Loucy (cell line): ENCODE measurements at regions not wholly inside any gene's neighbourhood (a gene's known extent, or its start where the extent isn't known, plus 50 kb on each side); places are given as distances from the start of the nearest gene placed in this dataset.
A peak's percentile ranks its signal among the peaks of the same experiment; 100 is the strongest.

Experiments used
- H2AFZ ChIP-seq: fragments of 200-600 bp; sonication (generic); 2 replicates; pipeline ENCODE4 v1.6.0; 2016; ENCODE audit warnings: antibody characterized with exemption, mild to moderate bottlenecking, low read length, moderate library complexity
- H3F3A ChIP-seq: fragments of 200-600 bp; 2 replicates; pipeline ENCODE4 v1.6.0; 2016; ENCODE audit warnings: antibody characterized with exemption, low read depth, mild to moderate bottlenecking
- H3K27me3 ChIP-seq: fragments of 200-600 bp; sonication (generic); 2 replicates; pipeline ENCODE4 v1.6.1; 2014; ENCODE audit warnings: low read length, mild to moderate bottlenecking; ENCODE audit not compliant: insufficient read depth, poor library complexity, severe bottlenecking
- H3K36me3 ChIP-seq: fragments of 200-600 bp; sonication (generic); 2 replicates; pipeline ENCODE4 v1.6.1; 2016; ENCODE audit warnings: low read length; ENCODE audit not compliant: insufficient read depth
- H3K4me1 ChIP-seq: fragments of 200-600 bp; sonication (generic); 2 replicates; pipeline ENCODE4 v1.5.1; 2014; ENCODE audit warnings: low read length, mild to moderate bottlenecking; ENCODE audit not compliant: insufficient read depth, poor library complexity, severe bottlenecking
- H3K4me2 ChIP-seq: fragments of 200-600 bp; sonication (generic); 2 replicates; pipeline ENCODE4 v1.6.0; 2014; ENCODE audit warnings: antibody characterized with exemption, low read length, low read depth, mild to moderate bottlenecking; ENCODE audit not compliant: poor library complexity, severe bottlenecking
- H3K4me3 ChIP-seq: fragments of 200-600 bp; sonication (generic); 2 replicates; pipeline ENCODE4 v1.5.1; 2014; ENCODE audit warnings: low read length, mild to moderate bottlenecking, mixed read lengths; ENCODE audit not compliant: poor library complexity, severe bottlenecking
- H3K79me2 ChIP-seq: fragments of 200-600 bp; sonication (generic); 2 replicates; pipeline ENCODE4 v1.6.1; 2014; ENCODE audit warnings: low read length; ENCODE audit not compliant: insufficient read depth
- H3K9ac ChIP-seq: fragments of 200-600 bp; sonication (generic); 2 replicates; pipeline ENCODE4 v1.6.0; 2014; ENCODE audit warnings: mild to moderate bottlenecking, low read depth, low read length, moderate library complexity; ENCODE audit not compliant: poor library complexity, severe bottlenecking
- H3K9me2 ChIP-seq: fragments of 200-600 bp; sonication (generic); replicated peaks from 2 replicates; pipeline ENCODE4 v1.6.1; 2016; ENCODE audit warnings: low read depth, low read length, mixed read lengths
- H3K9me3 ChIP-seq: fragments of 200-600 bp; sonication (generic); 2 replicates; pipeline ENCODE4 v1.6.1; 2014; ENCODE audit warnings: mild to moderate bottlenecking, antibody characterized with exemption, low read length, low read depth; ENCODE audit not compliant: insufficient read depth
- H4K20me1 ChIP-seq: fragments of 200-600 bp; sonication (generic); 2 replicates; pipeline ENCODE4 v1.6.0; 2014; ENCODE audit warnings: antibody characterized with exemption, low read length, mild to moderate bottlenecking; ENCODE audit not compliant: insufficient read depth, poor library complexity, severe bottlenecking
- CTCF ChIP-seq: fragments of 200-600 bp; sonication (generic); conservative IDR thresholded peaks from 2 replicates; pipeline ENCODE4 v1.5.1; 2014; ENCODE audit warnings: mild to moderate bottlenecking, antibody characterized with exemption, low read length
- EZH2phosphoT487 ChIP-seq: fragments of 200-600 bp; IDR thresholded peaks from 2 replicates; pipeline ENCODE4 v1.6.1; 2018; ENCODE audit warnings: antibody characterized with exemption, mild to moderate bottlenecking, moderate library complexity, borderline replicate concordance

- Histone ChIP-seq H3K27me3 (no peaks in the 10 kb centered on the region), H3K4me2 (no peak overlapping the region), H4K20me1 (no peaks in the 10 kb centered on the region), H2AFZ (no peak overlapping the region), H3K79me2 (no peaks in the 10 kb centered on the region), H3K4me3 (no peak overlapping the region), H3F3A (no peaks in the 10 kb centered on the region), H3K9ac (no peak overlapping the region), H3K9me2 (no peaks in the 10 kb centered on the region), H3K4me1 (no peaks in the 10 kb centered on the region), H3K9me3 (no peaks in the 10 kb centered on the region), H3K36me3 (no peaks in the 10 kb centered on the region)
- TF ChIP-seq CTCF, result no peak
- TF ChIP-seq EZH2phosphoT487, result no peak
These were observed 1197.9 kb downstream of the BCL11B start for GRCh38 chr14:98074111-98074510.

GRCh38 chr14:98077176-98077575 is 1194.8 kb downstream of the BCL11B start:
- no peaks in the 10 kb centered on the region for H4K20me1 ChIP-seq
- no peaks in the 10 kb centered on the region for H3K9me3 ChIP-seq
- peak overlapping the region; percentile 63; the same call in 1 of the 2 replicates for H2AFZ ChIP-seq
- no peaks in the 10 kb centered on the region for H3K27me3 ChIP-seq
- no peaks in the 10 kb centered on the region for H3K36me3 ChIP-seq
- H3K4me2 ChIP-seq, result no peak overlapping the region
- no peak for TF ChIP-seq EZH2phosphoT487
- TF ChIP-seq CTCF, result no peak
- no peak overlapping the region for H3K9ac ChIP-seq
- no peaks in the 10 kb centered on the region for H3K9me2 ChIP-seq
- H3K4me1 ChIP-seq, result no peaks in the 10 kb centered on the region
- H3F3A ChIP-seq, result no peaks in the 10 kb centered on the region
- no peaks in the 10 kb centered on the region for H3K79me2 ChIP-seq
- no peak overlapping the region for H3K4me3 ChIP-seq

- Histone ChIP-seq H3K27me3 (no peaks in the 10 kb centered on the region), H3K9me3 (no peaks in the 10 kb centered on the region), H3K9ac (no peak overlapping the region), H3K36me3 (no peaks in the 10 kb centered on the region), H4K20me1 (no peaks in the 10 kb centered on the region), H3K4me2 (no peak overlapping the region), H3K4me1 (no peaks in the 10 kb centered on the region), H3K4me3 (no peak overlapping the region), H3K79me2 (no peaks in the 10 kb centered on the region), H2AFZ (no peak overlapping the region), H3F3A (no peaks in the 10 kb centered on the region), H3K9me2 (no peaks in the 10 kb centered on the region)
- TF ChIP-seq EZH2phosphoT487, result no peak
- TF ChIP-seq CTCF, result no peak
These were observed 1189.2 kb downstream of the BCL11B start for GRCh38 chr14:98082833-98083232.
